Fibroblast of villous mesenchyme (primary cell): ENCODE measurements at regions not wholly inside any gene's neighbourhood (a gene's known extent, or its start where the extent isn't known, plus 50 kb on each side); places are given as distances from the start of the nearest gene placed in this dataset.

Experiments used
- DNase-seq: peaks from one replicate; pipeline ENCODE4 v3.0.0-alpha.2; 2010; ENCODE audit warnings: low read depth
- H3K4me3 ChIP-seq: 2 replicates; pipeline ENCODE4 v1.5.1; 2011; ENCODE audit warnings: low read depth, mild to moderate bottlenecking, low read length
- CTCF ChIP-seq: IDR thresholded peaks from 2 replicates; pipeline ENCODE4 v1.5.1; 2012; ENCODE audit warnings: low read depth, mild to moderate bottlenecking, low read length; ENCODE audit not compliant: insufficient read depth

- TF ChIP-seq CTCF: no peak
- no peak for DNase-seq
- no peak overlapping the region for H3K4me3 ChIP-seq
These were observed 251.5 kb downstream of the DHX35 start for GRCh38 chr20:39213476-39214145.

- TF ChIP-seq CTCF: no peak
- no peak for DNase-seq
- no peak overlapping the region for H3K4me3 ChIP-seq
These were observed 249.1 kb downstream of the DHX35 start for GRCh38 chr20:39211060-39211748.

GRCh38 chr20:39210341-39211036, 248.3 kb downstream of the DHX35 start:
- no peak for DNase-seq
- no peak for TF ChIP-seq CTCF
- no peak overlapping the region for H3K4me3 ChIP-seq

GRCh38 chr20:39206899-39207564, 244.9 kb downstream of the DHX35 start:
- no peak overlapping the region for H3K4me3 ChIP-seq
- DNase-seq: no peak
- TF ChIP-seq CTCF: no peak

GRCh38 chr20:39195582-39196021, 233.5 kb downstream of the DHX35 start:
- no peak for TF ChIP-seq CTCF
- DNase-seq: no peak
- no peak overlapping the region for H3K4me3 ChIP-seq

GRCh38 chr20:39190666-39191570, 228.8 kb downstream of the DHX35 start:
- TF ChIP-seq CTCF: no peak
- no peak overlapping the region for H3K4me3 ChIP-seq
- DNase-seq: peak; percentile 1
